Osteoblast (primary cell): ENCODE measurements at regions not wholly inside any gene's neighbourhood (a gene's known extent, or its start where the extent isn't known, plus 50 kb on each side); places are given as distances from the start of the nearest gene placed in this dataset.
"Not testable (repeated sequence)": the region's sequence is repeated elsewhere in the genome, so short reads cannot be mapped to it uniquely, and the experiment has no call there.

Experiments used
- DNase-seq: peaks from one replicate; pipeline ENCODE4 v3.0.0; 2011; ENCODE audit warnings: low spot score, mixed read lengths; ENCODE audit not compliant: insufficient read length; ENCODE audit errors: missing footprints
- H2AFZ ChIP-seq: 2 replicates; pipeline ENCODE4 v1.6.0; 2011; ENCODE audit warnings: mild to moderate bottlenecking, low read length
- H3K27ac ChIP-seq: 2 replicates; pipeline ENCODE4 v1.5.1; 2011; ENCODE audit warnings: mild to moderate bottlenecking, low read depth, low read length, moderate library complexity
- H3K27me3 ChIP-seq: 2 replicates; pipeline ENCODE4 v1.6.0; 2012; ENCODE audit warnings: mild to moderate bottlenecking, control low read depth, inconsistent platforms, low read length, moderate library complexity; ENCODE audit not compliant: insufficient read depth
- H3K36me3 ChIP-seq: 2 replicates; pipeline ENCODE4 v1.5.1; 2011; ENCODE audit warnings: mild to moderate bottlenecking, low read length, control low read depth, moderate library complexity; ENCODE audit not compliant: insufficient read depth
- H3K4me1 ChIP-seq: 2 replicates; pipeline ENCODE4 v1.5.1; 2011; ENCODE audit warnings: mild to moderate bottlenecking, low read length, control low read depth, moderate library complexity; ENCODE audit not compliant: insufficient read depth
- H3K4me2 ChIP-seq: 2 replicates; pipeline ENCODE4 v1.6.0; 2011; ENCODE audit warnings: mild to moderate bottlenecking, low read length; ENCODE audit not compliant: insufficient read depth
- H3K4me3 ChIP-seq: fragments of 200-600 bp; sonication (generic); 3 replicates; pipeline ENCODE4 v1.5.1; 2012; ENCODE audit warnings: mild to moderate bottlenecking, low read length, inconsistent platforms; ENCODE audit not compliant: insufficient read depth
- H3K79me2 ChIP-seq: 2 replicates; pipeline ENCODE4 v1.6.0; 2012; ENCODE audit warnings: mild to moderate bottlenecking, low read length, control low read depth, inconsistent platforms; ENCODE audit not compliant: insufficient read depth
- H3K9me3 ChIP-seq: 2 replicates; pipeline ENCODE4 v1.5.1; 2011; ENCODE audit warnings: low read depth, low read length, control low read depth
- H4K20me1 ChIP-seq: 2 replicates; pipeline ENCODE4 v1.6.0; 2012; ENCODE audit warnings: mild to moderate bottlenecking, low read length, control low read depth; ENCODE audit not compliant: insufficient read depth
- CTCF ChIP-seq: IDR thresholded peaks from 2 replicates; pipeline ENCODE4 v1.5.1; 2011; ENCODE audit warnings: mild to moderate bottlenecking, low read depth, low read length, moderate library complexity; ENCODE audit errors: extremely low read depth

- Histone ChIP-seq H3K4me3 (no peak overlapping the region), H3K4me2 (no peak overlapping the region), H3K4me1 (no peaks in the 10 kb centered on the region), H3K36me3 (no peaks in the 10 kb centered on the region), H4K20me1 (no peaks in the 10 kb centered on the region), H3K9me3 (no peaks in the 10 kb centered on the region), H3K27ac (no peak overlapping the region), H2AFZ (no peak overlapping the region), H3K79me2 (no peaks in the 10 kb centered on the region), H3K27me3 (peaks cover 16% of the 10 kb centered on the region)
- DNase-seq, result no peak
- no peak for TF ChIP-seq CTCF
These were observed 148.7 kb upstream of the ATP2B2 start for GRCh38 chr3:10653866-10654611.

- no peaks in the 10 kb centered on the region for H3K9me3 ChIP-seq
- no peak for DNase-seq
- H4K20me1 ChIP-seq, result no peaks in the 10 kb centered on the region
- peaks cover 16% of the 10 kb centered on the region for H3K27me3 ChIP-seq
- H3K36me3 ChIP-seq, result no peaks in the 10 kb centered on the region
- H3K27ac ChIP-seq, result no peak overlapping the region
- H2AFZ ChIP-seq, result no peak overlapping the region
- H3K4me2 ChIP-seq, result no peak overlapping the region
- no peak overlapping the region for H3K4me3 ChIP-seq
- H3K79me2 ChIP-seq, result no peaks in the 10 kb centered on the region
- H3K4me1 ChIP-seq, result no peaks in the 10 kb centered on the region
- no peak for TF ChIP-seq CTCF
These were observed 149.7 kb upstream of the ATP2B2 start for GRCh38 chr3:10655105-10655504.

- not testable (repeated sequence) for H3K36me3 ChIP-seq, H3K9me3 ChIP-seq, H4K20me1 ChIP-seq, H3K4me1 ChIP-seq, H3K4me2 ChIP-seq, H3K4me3 ChIP-seq, H2AFZ ChIP-seq, H3K79me2 ChIP-seq, DNase-seq, H3K27ac ChIP-seq
- peaks cover 16% of the 10 kb centered on the region for H3K27me3 ChIP-seq
These were observed 152.0 kb upstream of the ATP2B2 start for GRCh38 chr3:10657339-10657738.

- no peak overlapping the region for H2AFZ ChIP-seq
- H3K27ac ChIP-seq, result no peak overlapping the region
- no peak overlapping the region for H3K4me3 ChIP-seq
- H3K36me3 ChIP-seq, result no peaks in the 10 kb centered on the region
- TF ChIP-seq CTCF, result no peak
- peaks cover 32% of the 10 kb centered on the region for H3K27me3 ChIP-seq
- H3K79me2 ChIP-seq, result no peaks in the 10 kb centered on the region
- DNase-seq, result no peak
- no peaks in the 10 kb centered on the region for H4K20me1 ChIP-seq
- no peak overlapping the region for H3K4me2 ChIP-seq
- H3K9me3 ChIP-seq, result no peaks in the 10 kb centered on the region
- H3K4me1 ChIP-seq, result no peaks in the 10 kb centered on the region
These were observed 150.4 kb upstream of the SLC6A11 start for GRCh38 chr3:10665592-10665991.
